Esophagus muscularis mucosa (tissue), 4 donors: ENCODE measurements at regions not wholly inside any gene's neighbourhood (a gene's known extent, or its start where the extent isn't known, plus 50 kb on each side); places are given as distances from the start of the nearest gene placed in this dataset.

Source experiments
- DNase-seq: peaks from one replicate; pipeline ENCODE4 v3.0.0-alpha.2; 2017; ENCODE audit errors: extremely low spot score
- H3K27ac ChIP-seq, 4 donors: fragments of 200-600 bp; sonication (generic); replicated peaks in 1 of 4; 1 replicate in 3 of 4; 2 replicates in 1 of 4; pipeline ENCODE4 v1.5.1; 2016 to 2019; ENCODE audit warnings: mild to moderate bottlenecking in 1 of 4
- H3K27me3 ChIP-seq, 4 donors: fragments of 200-600 bp; sonication (generic); one replicate each; pipeline versions ENCODE4 v1.5.1 to v1.6.0; 2016 to 2019
- H3K36me3 ChIP-seq, 4 donors: fragments of 200-600 bp; sonication (generic); one replicate each; pipeline ENCODE4 v1.5.1; 2016 to 2019
- H3K4me1 ChIP-seq, 4 donors: fragments of 200-600 bp; sonication (generic); one replicate each; pipeline ENCODE4 v1.5.1; 2016 to 2019
- H3K4me3 ChIP-seq, 4 donors: fragments of 200-600 bp; sonication (generic); 1 replicate in 2 of 4; 2 replicates in 2 of 4; pipeline ENCODE4 v1.5.1; 2016 to 2019; ENCODE audit warnings: mild to moderate bottlenecking in 4 of 4, moderate library complexity in 1 of 4
- H3K9me3 ChIP-seq, 4 donors: fragments of 200-600 bp; sonication (generic); 1 replicate in 3 of 4; 2 replicates in 1 of 4; pipeline ENCODE4 v1.5.1; 2016 to 2019
- CTCF ChIP-seq, 3 experiments: fragments of 200-600 bp in 2 of 3; fragments of 450-650 bp in 1 of 3; sonication (generic) in 2 of 3; IDR thresholded peaks; one replicate each; pipeline ENCODE4 v1.5.1; 2017 to 2019; ENCODE audit warnings: antibody characterized with exemption in 3 of 3, mild to moderate bottlenecking in 2 of 3, moderate library complexity in 1 of 3
- EP300 ChIP-seq: sonication (generic); formaldehyde crosslinking; IDR thresholded peaks from one replicate; pipeline ENCODE4 v1.6.1; 2017; ENCODE audit warnings: antibody characterized with exemption
- POLR2A ChIP-seq: fragments of 450-650 bp; IDR thresholded peaks from one replicate; pipeline ENCODE4 v1.6.1; 2017; ENCODE audit warnings: antibody characterized with exemption, moderate library complexity, mild to moderate bottlenecking, low read depth
- POLR2AphosphoS5 ChIP-seq, 2 donors: sonication (generic); formaldehyde crosslinking; IDR thresholded peaks; one replicate each; pipeline ENCODE4 v1.6.1; 2017; ENCODE audit warnings: antibody characterized with exemption in 2 of 2
- WGBS: methylation state at CpG from one replicate; pipeline ENCODE4 v1.1.5; 2018; 5-methylcytosine and 5-hydroxymethylcytosine counted together
- intact Hi-C: fragments of 100-400 bp; cut with DNase I; formaldehyde crosslinking; loops from one replicate; pipeline ENCODE4 v1.15.1; 2023

- 84% methylated on average over 7 of the region's 7 CpGs for WGBS
- Histone ChIP-seq H3K36me3 (no peaks in the 10 kb centered on the region), H3K27ac (no peak overlapping the region), H3K4me1 (peaks cover 0 to 9% (median 2%) of the 10 kb centered on the region in 4 donors), H3K4me3 (no peak overlapping the region), H3K27me3 (no peaks in the 10 kb centered on the region), H3K9me3 (no peaks in the 10 kb centered on the region)
- intact Hi-C loops = loop anchor here (5.0 to 10.0 kb wide), 5 partner anchors 315 to 692 kb away; partner anchors contain the start of gene SMIM15
- TF ChIP-seq POLR2AphosphoS5 (IDR thresholded peaks at IDR 0.05) = no peak
- no peak for TF ChIP-seq CTCF (IDR thresholded peaks at IDR 0.05)
- no peak for TF ChIP-seq EP300
- TF ChIP-seq POLR2A = no peak
- no peak for DNase-seq
Measured at GRCh38 chr5:61657010-61657409, 325.0 kb downstream of the ZSWIM6 start.

GRCh38 chr5:61657686-61658085, 325.6 kb downstream of the ZSWIM6 start:
- Histone ChIP-seq H3K9me3 (no peaks in the 10 kb centered on the region), H3K27ac (no peak overlapping the region), H3K4me3 (no peak overlapping the region), H3K36me3 (no peaks in the 10 kb centered on the region), H3K4me1 (peaks cover 0 to 9% (median 2%) of the 10 kb centered on the region in 4 donors), H3K27me3 (no peaks in the 10 kb centered on the region)
- no peak for DNase-seq
- 63% methylated on average over 3 of the region's 3 CpGs for WGBS
- no peak for TF ChIP-seq POLR2A
- no peak for TF ChIP-seq CTCF (IDR thresholded peaks at IDR 0.05)
- no peak for TF ChIP-seq POLR2AphosphoS5 (IDR thresholded peaks at IDR 0.05)
- no peak for TF ChIP-seq EP300
- intact Hi-C loops = loop anchor here (5.0 to 10.0 kb wide), 5 partner anchors 315 to 693 kb away; partner anchors contain the start of gene SMIM15

GRCh38 chr5:61658592-61659008, 326.5 kb downstream of the ZSWIM6 start:
- H3K27ac ChIP-seq = no peak overlapping the region
- TF ChIP-seq CTCF (IDR thresholded peaks at IDR 0.05) = peak; percentile 79 to 94 (median 91)
- TF ChIP-seq POLR2A = no peak
- peak in 1 of 2 donors; percentile 69 for TF ChIP-seq POLR2AphosphoS5 (IDR thresholded peaks at IDR 0.05)
- TF ChIP-seq EP300 = no peak
- H3K36me3 ChIP-seq = no peaks in the 10 kb centered on the region
- intact Hi-C loops = loop anchor here (5.0 to 10.0 kb wide), 5 partner anchors 316 to 694 kb away; partner anchors contain the start of gene SMIM15
- no peak overlapping the region for H3K4me3 ChIP-seq
- peaks cover 0 to 9% (median 2%) of the 10 kb centered on the region in 4 donors for H3K4me1 ChIP-seq
- DNase-seq = no peak
- no peaks in the 10 kb centered on the region for H3K9me3 ChIP-seq
- H3K27me3 ChIP-seq = no peaks in the 10 kb centered on the region
- 39% methylated on average over 9 of the region's 9 CpGs for WGBS

GRCh38 chr5:61659221-61659696, 327.2 kb downstream of the ZSWIM6 start:
- WGBS = 85% methylated on average over 13 of the region's 13 CpGs
- no peak for DNase-seq
- Histone ChIP-seq H3K27ac (no peak overlapping the region), H3K27me3 (no peaks in the 10 kb centered on the region), H3K36me3 (no peaks in the 10 kb centered on the region), H3K4me1 (peaks cover 0 to 9% (median 2%) of the 10 kb centered on the region in 4 donors), H3K4me3 (no peak overlapping the region), H3K9me3 (no peaks in the 10 kb centered on the region)
- TF ChIP-seq POLR2A = no peak
- no peak for TF ChIP-seq POLR2AphosphoS5 (IDR thresholded peaks at IDR 0.05)
- TF ChIP-seq CTCF (IDR thresholded peaks at IDR 0.05) = no peak
- no peak for TF ChIP-seq EP300
- intact Hi-C loops = loop anchor here (5.0 to 10.0 kb wide), 5 partner anchors 317 to 694 kb away; partner anchors contain the start of gene SMIM15

GRCh38 chr5:61662670-61663069, 330.6 kb downstream of the ZSWIM6 start:
- TF ChIP-seq CTCF (IDR thresholded peaks at IDR 0.05) (no peak), EP300 (no peak), POLR2AphosphoS5 (IDR thresholded peaks at IDR 0.05) (no peak), POLR2A (no peak)
- intact Hi-C loops = no loop called here
- H3K9me3 ChIP-seq = no peaks in the 10 kb centered on the region
- no peaks in the 10 kb centered on the region for H3K36me3 ChIP-seq
- no peak overlapping the region for H3K4me3 ChIP-seq
- no peak overlapping the region for H3K27ac ChIP-seq
- DNase-seq = no peak
- 85% methylated on average over 5 of the region's 5 CpGs for WGBS
- peaks cover 0 to 9% (median 4%) of the 10 kb centered on the region in 4 donors for H3K4me1 ChIP-seq
- no peaks in the 10 kb centered on the region for H3K27me3 ChIP-seq
